Breast epithelium (tissue), 4 donors: ENCODE measurements at regions not wholly inside any gene's neighbourhood (a gene's known extent, or its start where the extent isn't known, plus 50 kb on each side); places are given as distances from the start of the nearest gene placed in this dataset.

Experiments
- DNase-seq, 2 donors: peaks; one replicate each; pipeline ENCODE4 v3.0.0-alpha.2; 2019; ENCODE audit warnings: low spot score in 2 of 2
- H3K27ac ChIP-seq, 2 donors: fragments of 200-600 bp; sonication (generic) in 1 of 2; one replicate each; pipeline ENCODE4 v1.5.1; 2016 to 2019; ENCODE audit warnings: mild to moderate bottlenecking in 1 of 2
- H3K27me3 ChIP-seq, 2 donors: fragments of 200-600 bp; sonication (generic) in 1 of 2; one replicate each; pipeline versions ENCODE4 v1.5.1 to v1.6.0; 2017 to 2019; ENCODE audit warnings: control low read depth in 1 of 2, mild to moderate bottlenecking in 1 of 2
- H3K36me3 ChIP-seq: fragments of 200-600 bp; one replicate; pipeline ENCODE4 v1.5.1; 2019
- H3K4me1 ChIP-seq, 2 donors: fragments of 200-600 bp; sonication (generic); one replicate each; pipeline ENCODE4 v1.5.1; 2016 to 2019; ENCODE audit warnings: control low read depth in 1 of 2
- H3K4me3 ChIP-seq, 3 donors: fragments of 200-600 bp; sonication (generic); 1 replicate in 2 of 3; 2 replicates in 1 of 3; pipeline ENCODE4 v1.5.1; 2016 to 2019; ENCODE audit warnings: mild to moderate bottlenecking in 3 of 3, moderate library complexity in 2 of 3
- H3K9me3 ChIP-seq, 2 donors: fragments of 200-600 bp; sonication (generic) in 1 of 2; one replicate each; pipeline ENCODE4 v1.5.1; 2016 to 2019; ENCODE audit warnings: control low read depth in 1 of 2
- POLR2A ChIP-seq: fragments of 450-650 bp; IDR thresholded peaks from one replicate; pipeline ENCODE4 v1.6.1; 2016; ENCODE audit warnings: antibody characterized with exemption, mild to moderate bottlenecking, moderate library complexity
- POLR2AphosphoS5 ChIP-seq, 3 donors: sonication (generic); formaldehyde crosslinking; IDR thresholded peaks; one replicate each; pipeline ENCODE4 v1.6.1; 2017; ENCODE audit warnings: antibody characterized with exemption in 3 of 3
- intact Hi-C: fragments of 100-400 bp; cut with DNase I; formaldehyde crosslinking; loops from one replicate; pipeline ENCODE4 v1.15.1; 2023; ENCODE audit warnings: low total_unique reads
- TF ChIP-seq, protein P1 (sequence below), 3 donors: fragments of 450-650 bp; IDR thresholded peaks; one replicate each; pipeline ENCODE4 v1.5.1; 2016 to 2017; ENCODE audit warnings: antibody characterized with exemption in 3 of 3, mild to moderate bottlenecking in 3 of 3, moderate library complexity in 3 of 3

GRCh38 chr17:33749171-33749570 lies 456.1 kb upstream of the ASIC2 start:
- intact Hi-C loops, result no loop called here
- DNase-seq, result no peak
- TF ChIP-seq, protein P1, sequence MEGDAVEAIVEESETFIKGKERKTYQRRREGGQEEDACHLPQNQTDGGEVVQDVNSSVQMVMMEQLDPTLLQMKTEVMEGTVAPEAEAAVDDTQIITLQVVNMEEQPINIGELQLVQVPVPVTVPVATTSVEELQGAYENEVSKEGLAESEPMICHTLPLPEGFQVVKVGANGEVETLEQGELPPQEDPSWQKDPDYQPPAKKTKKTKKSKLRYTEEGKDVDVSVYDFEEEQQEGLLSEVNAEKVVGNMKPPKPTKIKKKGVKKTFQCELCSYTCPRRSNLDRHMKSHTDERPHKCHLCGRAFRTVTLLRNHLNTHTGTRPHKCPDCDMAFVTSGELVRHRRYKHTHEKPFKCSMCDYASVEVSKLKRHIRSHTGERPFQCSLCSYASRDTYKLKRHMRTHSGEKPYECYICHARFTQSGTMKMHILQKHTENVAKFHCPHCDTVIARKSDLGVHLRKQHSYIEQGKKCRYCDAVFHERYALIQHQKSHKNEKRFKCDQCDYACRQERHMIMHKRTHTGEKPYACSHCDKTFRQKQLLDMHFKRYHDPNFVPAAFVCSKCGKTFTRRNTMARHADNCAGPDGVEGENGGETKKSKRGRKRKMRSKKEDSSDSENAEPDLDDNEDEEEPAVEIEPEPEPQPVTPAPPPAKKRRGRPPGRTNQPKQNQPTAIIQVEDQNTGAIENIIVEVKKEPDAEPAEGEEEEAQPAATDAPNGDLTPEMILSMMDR (IDR thresholded peaks at IDR 0.05), result no peak
- TF ChIP-seq POLR2AphosphoS5 (IDR thresholded peaks at IDR 0.05), result no peak
- TF ChIP-seq POLR2A, result no peak
- Histone ChIP-seq H3K27me3 (peaks cover 0 to 20% of the 10 kb centered on the region in 2 donors), H3K36me3 (no peaks in the 10 kb centered on the region), H3K27ac (no peak overlapping the region), H3K4me3 (no peak overlapping the region), H3K9me3 (no peaks in the 10 kb centered on the region), H3K4me1 (no peaks in the 10 kb centered on the region)

DNA sequence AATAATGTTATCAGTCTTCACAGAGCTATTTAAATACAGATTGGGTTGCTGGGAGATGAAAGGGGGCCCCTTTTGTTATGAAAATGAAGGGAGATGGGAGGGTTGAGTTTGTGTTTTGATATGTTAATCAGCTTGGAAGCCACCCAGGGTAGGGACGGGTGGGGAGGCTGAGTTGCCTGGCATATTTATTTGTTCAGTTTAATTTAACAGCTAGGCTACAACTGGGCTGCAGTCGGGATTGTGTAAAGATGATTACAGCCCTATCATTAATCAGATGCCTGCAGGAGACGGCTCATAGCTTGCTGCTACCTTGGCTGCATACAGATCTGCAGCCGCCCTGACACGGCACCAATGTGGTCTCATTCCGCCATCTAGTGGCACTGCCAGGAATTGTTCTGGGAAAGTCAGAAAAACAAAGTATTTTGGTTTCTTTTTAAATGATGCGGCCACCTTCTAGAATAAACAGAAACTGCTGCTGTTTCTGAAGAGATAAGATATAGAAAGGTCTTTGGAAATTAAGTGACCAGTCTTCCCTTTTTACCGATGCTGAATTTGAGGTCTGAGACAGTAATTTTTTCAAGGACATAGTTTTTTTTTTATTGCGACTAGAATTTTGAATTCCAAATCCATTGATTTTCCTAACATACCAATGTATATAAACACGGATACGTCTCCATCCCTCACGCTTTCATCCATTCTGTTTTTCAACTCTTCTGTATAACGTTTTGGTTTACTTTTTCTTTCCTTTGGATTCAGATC lies 458.0 kb upstream of the ASIC2 start:
- peak overlapping the region in 1 of 3 donors; percentile 4 for H3K4me3 ChIP-seq
- H3K27me3 ChIP-seq, result peaks cover 0 to 23% of the 10 kb centered on the region in 2 donors
- no peaks in the 10 kb centered on the region for H3K4me1 ChIP-seq
- H3K9me3 ChIP-seq, result peaks cover 4 to 5% of the 10 kb centered on the region in 2 donors
- TF ChIP-seq, protein P1 (IDR thresholded peaks at IDR 0.05), result peak; percentile 37 to 88 (median 83)
- TF ChIP-seq POLR2AphosphoS5 (IDR thresholded peaks at IDR 0.05), result no peak
- intact Hi-C loops, result no loop called here
- peak; percentile 44 to 71 for DNase-seq
- no peaks in the 10 kb centered on the region for H3K36me3 ChIP-seq
- H3K27ac ChIP-seq, result no peak overlapping the region

DNA sequence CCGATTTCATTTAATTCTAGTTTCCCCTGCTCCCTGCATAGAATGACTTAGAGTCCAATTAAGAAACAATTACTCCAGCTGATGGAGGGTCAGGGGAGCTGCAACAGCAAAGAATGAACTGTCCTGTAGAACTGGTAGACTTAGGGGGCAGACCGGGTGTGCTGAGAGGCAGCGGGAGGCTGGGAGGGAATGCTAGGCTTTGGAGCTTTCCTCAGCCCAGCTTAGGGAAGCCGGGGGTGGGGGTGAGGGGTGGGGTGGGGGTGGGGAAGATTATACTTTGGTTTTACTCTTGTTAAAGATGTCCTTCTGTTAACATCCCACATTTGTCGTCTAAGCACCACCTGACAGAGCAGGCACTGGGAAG lies 458.6 kb upstream of the ASIC2 start:
- peaks cover 5 to 7% of the 10 kb centered on the region in 2 donors for H3K9me3 ChIP-seq
- DNase-seq, result no peak
- TF ChIP-seq POLR2AphosphoS5 (IDR thresholded peaks at IDR 0.05) (no peak), POLR2A (no peak)
- TF ChIP-seq, protein P1 (IDR thresholded peaks at IDR 0.05), result no peak
- no peaks in the 10 kb centered on the region for H3K4me1 ChIP-seq
- no peak overlapping the region for H3K27ac ChIP-seq
- peaks cover 0 to 23% of the 10 kb centered on the region in 2 donors for H3K27me3 ChIP-seq
- no peaks in the 10 kb centered on the region for H3K36me3 ChIP-seq
- no peak overlapping the region for H3K4me3 ChIP-seq
- intact Hi-C loops, result no loop called here

DNA sequence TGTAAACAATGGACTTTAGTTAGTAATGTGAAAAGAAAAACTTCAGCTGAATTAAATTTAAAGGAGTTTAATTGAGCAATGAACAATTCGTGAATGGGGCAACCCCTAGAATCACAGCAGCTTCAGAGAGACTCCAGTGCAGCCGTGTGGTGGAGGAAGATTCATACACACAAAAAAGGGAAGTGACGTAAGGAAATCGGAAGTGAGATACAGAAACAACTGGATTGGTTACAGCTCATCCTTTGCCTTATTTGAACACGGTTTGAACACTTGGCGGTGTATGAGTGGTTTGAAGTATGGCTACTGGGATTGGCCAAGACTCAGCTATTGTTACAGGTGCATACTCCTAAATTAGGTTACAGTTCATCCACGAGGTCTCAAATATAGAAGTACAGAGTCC lies 460.4 kb upstream of the ASIC2 start:
- no peaks in the 10 kb centered on the region for H3K4me1 ChIP-seq
- H3K27me3 ChIP-seq, result peaks cover 0 to 23% of the 10 kb centered on the region in 2 donors
- no peaks in the 10 kb centered on the region for H3K36me3 ChIP-seq
- no peak overlapping the region for H3K27ac ChIP-seq
- DNase-seq, result no peak
- peaks cover 5 to 10% of the 10 kb centered on the region in 2 donors for H3K9me3 ChIP-seq
- H3K4me3 ChIP-seq, result no peak overlapping the region
- intact Hi-C loops, result no loop called here
- TF ChIP-seq POLR2A (no peak), POLR2AphosphoS5 (IDR thresholded peaks at IDR 0.05) (no peak)
- TF ChIP-seq, protein P1 (IDR thresholded peaks at IDR 0.05), result no peak

GRCh38 chr17:33756021-33756420 lies 462.9 kb upstream of the ASIC2 start:
- TF ChIP-seq, protein P1 (IDR thresholded peaks at IDR 0.05), result no peak
- TF ChIP-seq POLR2A, result no peak
- TF ChIP-seq POLR2AphosphoS5 (IDR thresholded peaks at IDR 0.05), result no peak
- no peak overlapping the region for H3K4me3 ChIP-seq
- intact Hi-C loops, result no loop called here

More at GRCh38 chr17:33756021-33756420, 462.9 kb upstream of the ASIC2 start:
- Histone ChIP-seq H3K4me1 (no peaks in the 10 kb centered on the region), H3K9me3 (peaks cover 5 to 10% of the 10 kb centered on the region in 2 donors), H3K27me3 (peaks cover 0 to 10% of the 10 kb centered on the region in 2 donors), H3K36me3 (no peaks in the 10 kb centered on the region), H3K27ac (no peak overlapping the region)
- no peak for DNase-seq
